Adrenal gland (tissue), 9 donors: ENCODE measurements at regions not wholly inside any gene's neighbourhood (a gene's known extent, or its start where the extent isn't known, plus 50 kb on each side); places are given as distances from the start of the nearest gene placed in this dataset.

ENCODE experiments used
- DNase-seq, 7 donors: peaks; one replicate each; pipeline ENCODE4 v3.0.0-alpha.2; 2019 to 2020
- H3K27ac ChIP-seq, 5 donors: fragments of 200-600 bp; sonication (generic) in 4 of 5; 1 replicate in 3 of 5; 2 replicates in 2 of 5; pipeline versions ENCODE4 v1.5.1 to v1.8.0; 2016 to 2020; ENCODE audit warnings: mild to moderate bottlenecking in 1 of 5
- H3K27me3 ChIP-seq: fragments of 200-600 bp; 2 replicates; pipeline ENCODE4 v1.8.0; 2021
- H3K36me3 ChIP-seq, 2 donors: fragments of 200-600 bp; replicated peaks in 1 of 2; 1 replicate in 1 of 2; 2 replicates in 1 of 2; pipeline versions ENCODE4 v1.5.1 to v1.8.0; 2018 to 2022
- H3K4me1 ChIP-seq, 2 donors: fragments of 200-600 bp; replicated peaks in 1 of 2; 1 replicate in 1 of 2; 2 replicates in 1 of 2; pipeline versions ENCODE4 v1.5.1 to v1.8.0; 2018 to 2021
- H3K4me3 ChIP-seq, 4 donors: fragments of 200-600 bp; sonication (generic) in 3 of 4; one replicate each; pipeline ENCODE4 v1.5.1; 2016 to 2018
- H3K9me3 ChIP-seq, 3 donors: fragments of 200-600 bp; sonication (generic) in 1 of 3; replicated peaks in 1 of 3; 1 replicate in 2 of 3; 2 replicates in 1 of 3; pipeline versions ENCODE4 v1.5.1 to v1.8.0; 2016 to 2021
- CTCF ChIP-seq, 6 experiments: fragments of 450-650 bp in 4 of 6; fragments of 200-600 bp in 2 of 6; sonication (generic) in 1 of 6; IDR thresholded peaks; 1 replicate in 5 of 6; 2 replicates in 1 of 6; pipeline versions ENCODE4 v1.5.1 to v1.8.0; 2016 to 2021; ENCODE audit warnings: antibody characterized with exemption in 6 of 6, mild to moderate bottlenecking in 2 of 6, moderate library complexity in 1 of 6
- POLR2A ChIP-seq, 2 donors: fragments of 450-650 bp; IDR thresholded peaks; one replicate each; pipeline ENCODE4 v1.6.1; 2017; ENCODE audit warnings: antibody characterized with exemption in 2 of 2, mild to moderate bottlenecking in 2 of 2, moderate library complexity in 1 of 2
- whole genome bisulfite sequencing, 4 donors: extraction: QIAGEN DNeasy Blood & Tissue Kit in 2 of 4; methylation state at CpG; one replicate each; pipeline versions ENCODE4 v1.1.5 to v1.1.7; 2013 to 2017; 5-methylcytosine and 5-hydroxymethylcytosine counted together
- intact Hi-C, 2 donors: fragments of 100-400 bp; cut with DNase I; formaldehyde crosslinking; loops; one replicate each; pipeline versions ENCODE4 v1.14.1 to v1.15.0; 2022 to 2023
- donor health status: healthy with polysubstance abuse.
- donor health status: Bipolar disorder and iron deficiency.
- donor health status: DM: yes; HTN: yes; CAD: no.
- donor health status: DM: no; HTN: no; CAD: no.
- donor health status: DM: no; HTN: no; CAD: no.

GRCh38 chr4:141290771-141291170 lies 70.1 kb downstream of the ZNF330 start:
- H3K27me3 ChIP-seq, result no peaks in the 10 kb centered on the region
- no peaks in the 10 kb centered on the region for H3K4me1 ChIP-seq
- intact Hi-C loops, result no loop called here
- no peaks in the 10 kb centered on the region for H3K9me3 ChIP-seq
- no peak for DNase-seq
- H3K4me3 ChIP-seq, result no peak overlapping the region
- no peak for TF ChIP-seq POLR2A (IDR thresholded peaks at IDR 0.05)
- no peak for TF ChIP-seq CTCF (IDR thresholded peaks at IDR 0.05)
- H3K27ac ChIP-seq, result no peak overlapping the region
- H3K36me3 ChIP-seq, result no peaks in the 10 kb centered on the region

GRCh38 chr4:141294306-141294705 lies 73.6 kb downstream of the ZNF330 start:
- Histone ChIP-seq H3K27me3 (no peaks in the 10 kb centered on the region), H3K9me3 (no peaks in the 10 kb centered on the region), H3K36me3 (no peaks in the 10 kb centered on the region), H3K4me3 (no peak overlapping the region), H3K27ac (no peak overlapping the region), H3K4me1 (no peaks in the 10 kb centered on the region)
- 57 to 74% (median 67%) methylated on average over 2 of the region's 2 CpGs for WGBS, 4 donors
- TF ChIP-seq POLR2A (IDR thresholded peaks at IDR 0.05) (no peak), CTCF (IDR thresholded peaks at IDR 0.05) (no peak)
- DNase-seq, result no peak
- intact Hi-C loops, result no loop called here

DNA sequence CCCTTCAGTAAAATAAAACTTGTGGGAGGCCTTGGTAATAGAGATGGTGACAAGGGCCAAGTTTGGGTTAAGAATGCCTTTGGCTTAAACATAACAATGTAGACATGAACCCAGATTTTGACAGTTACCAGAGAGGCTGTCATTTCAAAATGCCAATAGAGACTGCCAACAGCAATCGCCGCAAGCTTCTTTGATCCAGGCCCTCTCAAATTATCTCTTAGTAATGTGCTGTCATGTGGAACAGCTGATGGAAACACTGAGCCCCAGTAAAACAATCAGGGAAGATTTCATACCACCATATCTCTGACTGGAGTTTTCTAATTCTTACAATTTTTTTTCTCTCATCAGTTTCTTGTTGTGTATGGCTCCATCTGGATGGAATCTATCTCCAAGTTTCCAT lies 80.5 kb downstream of the ZNF330 start:
- H3K36me3 ChIP-seq, result no peaks in the 10 kb centered on the region
- H3K4me3 ChIP-seq, result no peak overlapping the region
- intact Hi-C loops, result no loop called here
- no peak overlapping the region for H3K27ac ChIP-seq
- TF ChIP-seq POLR2A (IDR thresholded peaks at IDR 0.05), result no peak
- TF ChIP-seq CTCF (IDR thresholded peaks at IDR 0.05), result no peak
- no peak for DNase-seq
- H3K4me1 ChIP-seq, result no peaks in the 10 kb centered on the region
- 67 to 92% (median 86%) methylated on average over 2 of the region's 2 CpGs for WGBS, 4 donors
- no peaks in the 10 kb centered on the region for H3K27me3 ChIP-seq
- no peaks in the 10 kb centered on the region for H3K9me3 ChIP-seq

GRCh38 chr4:141302924-141303323 lies 82.2 kb downstream of the ZNF330 start:
- Histone ChIP-seq H3K4me3 (no peak overlapping the region), H3K9me3 (no peaks in the 10 kb centered on the region), H3K27ac (no peak overlapping the region), H3K4me1 (no peaks in the 10 kb centered on the region), H3K27me3 (no peaks in the 10 kb centered on the region), H3K36me3 (no peaks in the 10 kb centered on the region)
- DNase-seq, result no peak
- intact Hi-C loops, result no loop called here
- no peak for TF ChIP-seq POLR2A (IDR thresholded peaks at IDR 0.05)
- no peak for TF ChIP-seq CTCF (IDR thresholded peaks at IDR 0.05)
- 67 to 92% (median 87%) methylated on average over 1 of the region's 1 CpG for WGBS, 4 donors
